ENCODE measurements at regions not wholly inside any gene's neighbourhood (a gene's known extent, or its start where the extent isn't known, plus 50 kb on each side); places are given as distances from the start of the nearest gene placed in this dataset.

- TF ChIP-seq TAF1 (CRISPR knock-in tag; IDR thresholded peaks at IDR 0.05) (no peak), MTA3 (CRISPR knock-in tag; IDR thresholded peaks at IDR 0.05) (no peak), NFIC (IDR thresholded peaks at IDR 0.05; ENCODE audit: low read length) (no peak), ZNF598 (CRISPR knock-in tag; IDR thresholded peaks at IDR 0.05; ENCODE audit: borderline replicate concordance) (no peak)
Measured at GRCh38 chr5:86332851-86333250, 284.9 kb upstream of the COX7C start.

Data from HepG2 (cell line).